Testis (tissue), 2 donors: ENCODE measurements at regions not wholly inside any gene's neighbourhood (a gene's known extent, or its start where the extent isn't known, plus 50 kb on each side); places are given as distances from the start of the nearest gene placed in this dataset.

Experiments
- CTCF ChIP-seq, 3 experiments: fragments of 450-650 bp in 2 of 3; fragments of 200-600 bp in 1 of 3; sonication (generic) in 1 of 3; IDR thresholded peaks; one replicate each; pipeline ENCODE4 v1.5.1; 2016 to 2019; ENCODE audit warnings: antibody characterized with exemption in 3 of 3, mild to moderate bottlenecking in 2 of 3, moderate library complexity in 1 of 3
- POLR2A ChIP-seq: fragments of 450-650 bp; IDR thresholded peaks from one replicate; pipeline ENCODE4 v1.6.1; 2017; ENCODE audit warnings: antibody characterized with exemption, mild to moderate bottlenecking, moderate library complexity

GRCh38 chrY:7462657-7463056, 551.1 kb upstream of the AMELY start:
- TF ChIP-seq CTCF (IDR thresholded peaks at IDR 0.05) (no peak), POLR2A (no peak)
